Left colon (tissue), 2 donors: ENCODE measurements at regions not wholly inside any gene's neighbourhood (a gene's known extent, or its start where the extent isn't known, plus 50 kb on each side); places are given as distances from the start of the nearest gene placed in this dataset.
"Not testable (repeated sequence)": the region's sequence is repeated elsewhere in the genome, so short reads cannot be mapped to it uniquely, and the experiment has no call there.

ENCODE experiments used
- ATAC-seq: fragments of 200-7000 bp; cut with Tn5 transposase; one replicate; pipeline ENCODE4 v1.9.1; 2020; ENCODE audit warnings: mild to moderate bottlenecking, moderate library complexity
- DNase-seq, 2 donors: peaks; one replicate each; pipeline ENCODE4 v3.0.0-alpha.2; 2020
- intact Hi-C, 2 donors: fragments of 100-400 bp; cut with DNase I in 1 of 2; cut with micrococcal nuclease in 1 of 2; formaldehyde crosslinking; loops; one replicate each; pipeline versions ENCODE4 v1.11.2 to v1.14.0; 2022; cut with DNase I, micrococcal nuclease
- donor health status: DM: no; HTN: no; CAD: no.
- donor health status: DM: yes; HTN: yes; CAD: no.

- intact Hi-C loops: no loop called here
- ATAC-seq (no peak), DNase-seq (no peak)
Observed at GRCh38 chr6:121666814-121667213, 231.4 kb downstream of the GJA1 start.

- ATAC-seq: no peak
- intact Hi-C loops: no loop called here
- DNase-seq: no peak
Observed at GRCh38 chr6:121668259-121668658, 232.8 kb downstream of the GJA1 start.

- no peak for DNase-seq
- intact Hi-C loops: no loop called here
- no peak for ATAC-seq
Observed at GRCh38 chr6:121670511-121670910, 235.1 kb downstream of the GJA1 start.

- intact Hi-C loops: no loop called here
- ATAC-seq: no peak
- DNase-seq: no peak
Observed at GRCh38 chr6:121677571-121677970, 242.1 kb downstream of the GJA1 start.

GRCh38 chr6:121678245-121678644 is 242.8 kb downstream of the GJA1 start:
- ATAC-seq (no peak), DNase-seq (no peak)
- intact Hi-C loops: no loop called here

GRCh38 chr6:121680058-121680457 is 244.6 kb downstream of the GJA1 start:
- ATAC-seq (no peak), DNase-seq (no peak)
- intact Hi-C loops: no loop called here

GRCh38 chr6:121682666-121683065 is 247.2 kb downstream of the GJA1 start:
- ATAC-seq (no peak), DNase-seq (no peak)
- intact Hi-C loops: no loop called here

- DNase-seq, intact Hi-C loops, ATAC-seq: not testable (repeated sequence)
Observed at GRCh38 chr6:121685806-121686205, 250.4 kb downstream of the GJA1 start.

- no peak for DNase-seq
- intact Hi-C loops: no loop called here
Observed at GRCh38 chr6:121686611-121687023, 251.2 kb downstream of the GJA1 start.

GRCh38 chr6:121688974-121689373 is 253.5 kb downstream of the GJA1 start:
- DNase-seq (no peak), ATAC-seq (no peak)
- intact Hi-C loops: no loop called here

More at GRCh38 chr6:121686611-121687023, 251.2 kb downstream of the GJA1 start:
- no peak for ATAC-seq

- intact Hi-C loops: no loop called here
- no peak for ATAC-seq
Observed at GRCh38 chr6:121691126-121691551, 255.7 kb downstream of the GJA1 start.

GRCh38 chr6:121694389-121694788 is 258.9 kb downstream of the GJA1 start:
- intact Hi-C loops: no loop called here

More at GRCh38 chr6:121691126-121691551, 255.7 kb downstream of the GJA1 start:
- DNase-seq: no peak

GRCh38 chr6:121694801-121695251 is 259.4 kb downstream of the GJA1 start:
- intact Hi-C loops: no loop called here
- no peak for DNase-seq
- ATAC-seq: no peak

More at GRCh38 chr6:121694389-121694788, 258.9 kb downstream of the GJA1 start:
- ATAC-seq (no peak), DNase-seq (no peak)

- intact Hi-C loops: no loop called here
- DNase-seq: no peak
- ATAC-seq: no peak
Observed at GRCh38 chr6:121695329-121695728, 259.9 kb downstream of the GJA1 start.

GRCh38 chr6:121697921-121698320 is 262.5 kb downstream of the GJA1 start:
- intact Hi-C loops: no loop called here
- ATAC-seq: no peak
- DNase-seq: no peak

- no peak for ATAC-seq
Observed at GRCh38 chr6:121698617-121699016, 263.2 kb downstream of the GJA1 start.

GRCh38 chr6:121703129-121703528 is 267.7 kb downstream of the GJA1 start:
- intact Hi-C loops, DNase-seq, ATAC-seq: not testable (repeated sequence)

More at GRCh38 chr6:121698617-121699016, 263.2 kb downstream of the GJA1 start:
- intact Hi-C loops: no loop called here
- no peak for DNase-seq

GRCh38 chr6:121711472-121711871 is 276.0 kb downstream of the GJA1 start:
- intact Hi-C loops: no loop called here
- no peak for ATAC-seq

GRCh38 chr6:121717686-121718085 is 282.2 kb downstream of the GJA1 start:
- intact Hi-C loops: no loop called here
- DNase-seq (no peak), ATAC-seq (no peak)

More at GRCh38 chr6:121711472-121711871, 276.0 kb downstream of the GJA1 start:
- DNase-seq: no peak

- ATAC-seq, intact Hi-C loops, DNase-seq: not testable (repeated sequence)
Observed at GRCh38 chr6:121720867-121721266, 285.4 kb downstream of the GJA1 start.

- intact Hi-C loops: no loop called here
- no peak for ATAC-seq
- no peak for DNase-seq
Observed at GRCh38 chr6:121723623-121724022, 288.2 kb downstream of the GJA1 start.
